Activated naive CD4-positive, alpha-beta T cell treated with anti-CD3 and anti-CD28 coated beads, Interleukin-2, amount 50 U/mL, for 72 hours (primary cell): ENCODE measurements at regions not wholly inside any gene's neighbourhood (a gene's known extent, or its start where the extent isn't known, plus 50 kb on each side); places are given as distances from the start of the nearest gene placed in this dataset.

ENCODE experiments used
- ATAC-seq, 2 donors: fragments of 150-1000 bp; cut with Tn5 transposase; 2 replicates each; pipeline ENCODE4 v1.10.0; 2021; ENCODE audit warnings: mild to moderate bottlenecking in 2 of 2, moderate library complexity in 2 of 2
- DNase-seq, 2 donors: peaks; one replicate each; pipeline ENCODE4 v3.0.0; 2021 to 2022; ENCODE audit warnings: low spot score in 2 of 2
- H3K27ac Mint-ChIP-seq, 2 donors: one replicate each; pipeline ENCODE4 v1.8.0; 2022; ENCODE audit warnings: mild to moderate bottlenecking in 2 of 2, mixed read lengths in 2 of 2
- H3K36me3 Mint-ChIP-seq, 2 donors: one replicate each; pipeline ENCODE4 v1.8.0; 2022; ENCODE audit warnings: mixed read lengths in 2 of 2
- H3K9me3 Mint-ChIP-seq, 2 donors: one replicate each; pipeline ENCODE4 v1.8.0; 2022; ENCODE audit warnings: mixed read lengths in 2 of 2

GRCh38 chr7:20839196-20839735 is 52.6 kb upstream of the SP8 start:
- DNase-seq (no peak), ATAC-seq (no peak)
- H3K27ac Mint-ChIP-seq: no peak overlapping the region
- no peaks in the 10 kb centered on the region for H3K36me3 Mint-ChIP-seq
- no peaks in the 10 kb centered on the region for H3K9me3 Mint-ChIP-seq

- no peaks in the 10 kb centered on the region for H3K9me3 Mint-ChIP-seq
- no peaks in the 10 kb centered on the region for H3K36me3 Mint-ChIP-seq
- ATAC-seq (no peak), DNase-seq (no peak)
- H3K27ac Mint-ChIP-seq: no peak overlapping the region
Observed at GRCh38 chr7:20839987-20840386, 53.3 kb upstream of the SP8 start.

- DNase-seq: no peak
- ATAC-seq: no peak
Observed at GRCh38 chr7:20846791-20847190, 60.1 kb upstream of the SP8 start.

GRCh38 chr7:20858951-20859350 is 72.3 kb upstream of the SP8 start:
- DNase-seq (no peak), ATAC-seq (no peak)
- no peaks in the 10 kb centered on the region for H3K9me3 Mint-ChIP-seq
- H3K27ac Mint-ChIP-seq: no peak overlapping the region
- H3K36me3 Mint-ChIP-seq: no peaks in the 10 kb centered on the region

More at GRCh38 chr7:20846791-20847190, 60.1 kb upstream of the SP8 start:
- no peak overlapping the region for H3K27ac Mint-ChIP-seq
- H3K36me3 Mint-ChIP-seq: no peaks in the 10 kb centered on the region
- H3K9me3 Mint-ChIP-seq: no peaks in the 10 kb centered on the region

- ATAC-seq: no peak
- Mint-ChIP-seq H3K9me3 (no peaks in the 10 kb centered on the region), H3K36me3 (no peaks in the 10 kb centered on the region), H3K27ac (no peak overlapping the region)
- DNase-seq: no peak
Observed at GRCh38 chr7:20861468-20861867, 74.8 kb upstream of the SP8 start.

- DNase-seq (no peak), ATAC-seq (no peak)
- no peaks in the 10 kb centered on the region for H3K9me3 Mint-ChIP-seq
- H3K36me3 Mint-ChIP-seq: no peaks in the 10 kb centered on the region
- H3K27ac Mint-ChIP-seq: no peak overlapping the region
Observed at GRCh38 chr7:20862554-20862953, 75.9 kb upstream of the SP8 start.

- no peak for DNase-seq
- Mint-ChIP-seq H3K27ac (no peak overlapping the region), H3K36me3 (no peaks in the 10 kb centered on the region), H3K9me3 (no peaks in the 10 kb centered on the region)
- ATAC-seq: no peak
Observed at GRCh38 chr7:20864221-20864620, 77.5 kb upstream of the SP8 start.

GRCh38 chr7:20865684-20866083 is 79.0 kb upstream of the SP8 start:
- Mint-ChIP-seq H3K36me3 (no peaks in the 10 kb centered on the region), H3K9me3 (no peaks in the 10 kb centered on the region), H3K27ac (no peak overlapping the region)
- no peak for DNase-seq
- no peak for ATAC-seq

- ATAC-seq: no peak
- no peaks in the 10 kb centered on the region for H3K9me3 Mint-ChIP-seq
- H3K27ac Mint-ChIP-seq: no peak overlapping the region
- no peak for DNase-seq
- no peaks in the 10 kb centered on the region for H3K36me3 Mint-ChIP-seq
Observed at GRCh38 chr7:20870977-20871376, 84.3 kb upstream of the SP8 start.

GRCh38 chr7:20892776-20893175 is 106.1 kb upstream of the SP8 start:
- H3K27ac Mint-ChIP-seq: no peak overlapping the region
- H3K9me3 Mint-ChIP-seq: peaks cover 7 to 11% of the 10 kb centered on the region in 2 donors
- DNase-seq (no peak), ATAC-seq (no peak)
- no peaks in the 10 kb centered on the region for H3K36me3 Mint-ChIP-seq

- ATAC-seq (no peak), DNase-seq (no peak)
- Mint-ChIP-seq H3K27ac (no peak overlapping the region), H3K36me3 (no peaks in the 10 kb centered on the region), H3K9me3 (peaks cover 0 to 3% of the 10 kb centered on the region in 2 donors)
Observed at GRCh38 chr7:20894806-20895205, 108.1 kb upstream of the SP8 start.

GRCh38 chr7:20895563-20895962 is 108.9 kb upstream of the SP8 start:
- ATAC-seq (no peak), DNase-seq (no peak)
- Mint-ChIP-seq H3K36me3 (no peaks in the 10 kb centered on the region), H3K9me3 (peaks cover 0 to 3% of the 10 kb centered on the region in 2 donors), H3K27ac (no peak overlapping the region)

- Mint-ChIP-seq H3K9me3 (peaks cover 8 to 10% of the 10 kb centered on the region in 2 donors), H3K27ac (no peak overlapping the region)
Observed at GRCh38 chr7:20896996-20897395, 110.3 kb upstream of the SP8 start.

GRCh38 chr7:20906801-20907453 is 120.2 kb upstream of the SP8 start:
- ATAC-seq (no peak), DNase-seq (no peak)
- peaks cover 0 to 8% of the 10 kb centered on the region in 2 donors for H3K9me3 Mint-ChIP-seq
- no peaks in the 10 kb centered on the region for H3K36me3 Mint-ChIP-seq
- H3K27ac Mint-ChIP-seq: no peak overlapping the region

More at GRCh38 chr7:20896996-20897395, 110.3 kb upstream of the SP8 start:
- ATAC-seq (no peak), DNase-seq (no peak)
- H3K36me3 Mint-ChIP-seq: peaks cover 0 to 5% of the 10 kb centered on the region in 2 donors

- Mint-ChIP-seq H3K9me3 (peaks cover 0 to 3% of the 10 kb centered on the region in 2 donors), H3K27ac (no peak overlapping the region), H3K36me3 (no peaks in the 10 kb centered on the region)
- DNase-seq (no peak), ATAC-seq (no peak)
Observed at GRCh38 chr7:20911081-20911480, 124.4 kb upstream of the SP8 start.

- Mint-ChIP-seq H3K9me3 (peaks cover 0 to 3% of the 10 kb centered on the region in 2 donors), H3K27ac (no peak overlapping the region), H3K36me3 (no peaks in the 10 kb centered on the region)
- no peak for DNase-seq
- no peak for ATAC-seq
Observed at GRCh38 chr7:20913853-20914252, 127.2 kb upstream of the SP8 start.

- Mint-ChIP-seq H3K27ac (no peak overlapping the region), H3K9me3 (peaks cover 0 to under 1% of the 10 kb centered on the region in 2 donors), H3K36me3 (no peaks in the 10 kb centered on the region)
- DNase-seq (no peak), ATAC-seq (no peak)
Observed at GRCh38 chr7:20916311-20916710, 129.6 kb upstream of the SP8 start.

- Mint-ChIP-seq H3K9me3 (peaks cover 4 to 6% of the 10 kb centered on the region in 2 donors), H3K27ac (no peak overlapping the region), H3K36me3 (peaks cover 0 to 3% of the 10 kb centered on the region in 2 donors)
- DNase-seq (no peak), ATAC-seq (no peak)
Observed at GRCh38 chr7:20917603-20918002, 130.9 kb upstream of the SP8 start.
